HG02623 (cell line): ENCODE measurements at regions not wholly inside any gene's neighbourhood (a gene's known extent, or its start where the extent isn't known, plus 50 kb on each side); places are given as distances from the start of the nearest gene placed in this dataset.

Experiments
- ATAC-seq: cut with Tn5 transposase; IDR thresholded peaks from one replicate; pipeline ENCODE4 v1.9.1; 2021; ENCODE audit warnings: moderate library complexity; ENCODE audit not compliant: unreplicated experiment

- ATAC-seq = no peak
Measured at GRCh38 chr1:172946814-172947507, 103.8 kb downstream of the TNFSF18 start.

GRCh38 chr1:172948457-172948856, 102.3 kb downstream of the TNFSF18 start:
- no peak for ATAC-seq

- no peak for ATAC-seq
Measured at GRCh38 chr1:172949096-172949495, 101.6 kb downstream of the TNFSF18 start.

- ATAC-seq = no peak
Measured at GRCh38 chr1:172950528-172950927, 100.2 kb downstream of the TNFSF18 start.

- no peak for ATAC-seq
Measured at GRCh38 chr1:172951730-172952365, 98.9 kb downstream of the TNFSF18 start.

- no peak for ATAC-seq
Measured at GRCh38 chr1:172952516-172952915, 98.2 kb downstream of the TNFSF18 start.

- ATAC-seq = no peak
Measured at GRCh38 chr1:172954476-172955150, 96.1 kb downstream of the TNFSF18 start.

- no peak for ATAC-seq
Measured at GRCh38 chr1:172955161-172955815, 95.5 kb downstream of the TNFSF18 start.

- ATAC-seq = no peak
Measured at GRCh38 chr1:172956871-172957270, 93.9 kb downstream of the TNFSF18 start.

- ATAC-seq = no peak
Measured at GRCh38 chr1:172957491-172957890, 93.2 kb downstream of the TNFSF18 start.

- no peak for ATAC-seq
Measured at GRCh38 chr1:172959571-172959970, 91.2 kb downstream of the TNFSF18 start.

GRCh38 chr1:172960019-172960418, 90.7 kb downstream of the TNFSF18 start:
- no peak for ATAC-seq

- ATAC-seq = no peak
Measured at GRCh38 chr1:172960454-172961208, 90.1 kb downstream of the TNFSF18 start.

GRCh38 chr1:172964864-172965263, 85.9 kb downstream of the TNFSF18 start:
- no peak for ATAC-seq

GRCh38 chr1:172966844-172967540, 83.7 kb downstream of the TNFSF18 start:
- ATAC-seq = no peak

GRCh38 chr1:172967936-172968335, 82.8 kb downstream of the TNFSF18 start:
- no peak for ATAC-seq

- ATAC-seq = no peak
Measured at GRCh38 chr1:172969611-172970010, 81.1 kb downstream of the TNFSF18 start.

GRCh38 chr1:172970186-172970585, 80.6 kb downstream of the TNFSF18 start:
- no peak for ATAC-seq

- ATAC-seq = no peak
Measured at GRCh38 chr1:172971241-172971640, 79.5 kb downstream of the TNFSF18 start.

GRCh38 chr1:172972258-172972657, 78.5 kb downstream of the TNFSF18 start:
- no peak for ATAC-seq
